ENCODE measurements at regions not wholly inside any gene's neighbourhood (a gene's known extent, or its start where the extent isn't known, plus 50 kb on each side); places are given as distances from the start of the nearest gene placed in this dataset.
"Not testable (repeated sequence)": the region's sequence is repeated elsewhere in the genome, so short reads cannot be mapped to it uniquely, and the experiment has no call there.

- TF ChIP-seq CTCF, POLR2AphosphoS5 (IDR thresholded peaks at IDR 0.05): not testable (repeated sequence)
These were observed 69.8 kb upstream of the ALDH3B2 start for GRCh38 chr11:67744231-67744630.
